ENCODE measurements at regions not wholly inside any gene's neighbourhood (a gene's known extent, or its start where the extent isn't known, plus 50 kb on each side); places are given as distances from the start of the nearest gene placed in this dataset.

DNA sequence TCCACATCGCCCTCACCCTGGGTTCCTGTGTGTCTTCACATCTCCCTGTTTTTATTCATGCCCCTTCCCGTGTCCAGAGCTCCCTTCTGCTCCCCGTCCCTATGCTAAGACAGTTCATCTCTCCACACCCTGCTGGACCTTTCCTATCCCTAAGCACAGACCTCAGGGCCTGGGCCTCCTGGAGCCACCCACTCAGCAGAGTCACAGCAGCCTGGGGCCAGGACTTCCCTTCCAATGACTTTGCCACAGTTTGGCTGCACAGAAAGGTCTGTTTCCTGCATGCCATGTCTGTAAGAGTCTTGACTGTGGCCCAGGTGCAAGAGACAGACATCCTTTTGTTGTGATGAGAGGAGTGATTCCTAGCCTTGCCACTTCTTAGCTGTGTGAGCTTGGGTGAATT lies 470.7 kb downstream of the TSHZ3 start:
- Histone ChIP-seq H3K9me3 (no peaks in the 10 kb centered on the region), H3K4me1 (no peaks in the 10 kb centered on the region), H3K4me3 (no peak overlapping the region), H3K27me3 (no peaks in the 10 kb centered on the region), H3K27ac (peak overlapping the region in 1 of 4 donors; percentile 14), H3K36me3 (replicated peaks in 1 of 2; ENCODE audit: insufficient read depth in 1 of 2, low read depth in 2 of 2) (no peaks in the 10 kb centered on the region)
- intact Hi-C loops (cut with DNase I): no loop called here
- no peak for ATAC-seq
- TF ChIP-seq POLR2A (IDR thresholded peaks at IDR 0.05): no peak
- TF ChIP-seq, protein P1, sequence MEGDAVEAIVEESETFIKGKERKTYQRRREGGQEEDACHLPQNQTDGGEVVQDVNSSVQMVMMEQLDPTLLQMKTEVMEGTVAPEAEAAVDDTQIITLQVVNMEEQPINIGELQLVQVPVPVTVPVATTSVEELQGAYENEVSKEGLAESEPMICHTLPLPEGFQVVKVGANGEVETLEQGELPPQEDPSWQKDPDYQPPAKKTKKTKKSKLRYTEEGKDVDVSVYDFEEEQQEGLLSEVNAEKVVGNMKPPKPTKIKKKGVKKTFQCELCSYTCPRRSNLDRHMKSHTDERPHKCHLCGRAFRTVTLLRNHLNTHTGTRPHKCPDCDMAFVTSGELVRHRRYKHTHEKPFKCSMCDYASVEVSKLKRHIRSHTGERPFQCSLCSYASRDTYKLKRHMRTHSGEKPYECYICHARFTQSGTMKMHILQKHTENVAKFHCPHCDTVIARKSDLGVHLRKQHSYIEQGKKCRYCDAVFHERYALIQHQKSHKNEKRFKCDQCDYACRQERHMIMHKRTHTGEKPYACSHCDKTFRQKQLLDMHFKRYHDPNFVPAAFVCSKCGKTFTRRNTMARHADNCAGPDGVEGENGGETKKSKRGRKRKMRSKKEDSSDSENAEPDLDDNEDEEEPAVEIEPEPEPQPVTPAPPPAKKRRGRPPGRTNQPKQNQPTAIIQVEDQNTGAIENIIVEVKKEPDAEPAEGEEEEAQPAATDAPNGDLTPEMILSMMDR (IDR thresholded peaks at IDR 0.05): no peak
- DNase-seq: no peak
- 40 to 51% methylated on average over 2 to 3 of the region's 3 CpGs for WGBS, 2 donors

DNA sequence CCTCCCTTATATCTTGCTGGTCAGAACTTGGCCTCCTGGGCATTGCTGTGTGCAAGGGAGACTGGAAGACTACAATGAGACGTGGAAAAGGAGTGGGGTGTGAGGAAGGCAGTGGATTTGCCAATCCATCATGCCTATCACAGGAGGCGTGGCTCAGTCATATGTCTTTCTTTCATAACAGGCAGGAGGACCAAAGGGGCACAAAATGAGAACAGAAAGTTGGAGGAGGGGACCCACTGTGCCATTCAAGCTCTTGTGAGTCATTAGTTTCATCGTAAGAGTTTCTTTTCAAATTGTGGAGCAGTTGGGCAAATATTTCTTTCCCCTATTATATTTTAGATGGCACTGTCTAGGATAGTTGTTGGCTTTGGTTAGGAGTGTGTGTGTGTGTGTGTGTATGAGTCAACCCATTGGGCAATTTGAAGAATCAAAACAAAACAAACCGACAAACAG lies 471.5 kb downstream of the TSHZ3 start:
- no peaks in the 10 kb centered on the region for H3K27me3 ChIP-seq

DNA sequence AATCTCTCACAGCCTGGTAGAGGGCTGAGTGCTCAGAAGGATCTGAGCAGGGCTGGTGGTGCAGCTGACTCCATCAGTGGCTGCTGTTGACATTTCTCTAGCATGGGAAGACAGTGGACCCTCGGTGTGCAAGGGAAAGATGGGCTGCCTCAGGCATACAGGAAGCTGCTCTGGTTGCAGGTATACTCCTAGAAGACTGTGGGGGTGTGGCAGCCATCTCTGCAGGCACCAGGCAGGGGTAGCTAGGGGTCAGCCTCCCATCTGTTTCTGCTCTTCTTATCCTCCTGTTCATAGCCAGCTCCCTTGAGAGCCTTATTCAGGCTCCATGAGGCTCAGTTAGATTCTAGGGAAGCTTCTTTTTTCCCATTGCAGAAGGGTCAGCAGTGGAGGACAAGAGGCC lies 475.5 kb downstream of the TSHZ3 start:
- no peaks in the 10 kb centered on the region for H3K27me3 ChIP-seq

More for the DNA sequence above, 471.5 kb downstream of the TSHZ3 start:
- ATAC-seq (no peak), DNase-seq (peak in 1 of 4 donors; percentile 67)
- Histone ChIP-seq H3K4me3 (no peak overlapping the region), H3K9me3 (no peaks in the 10 kb centered on the region), H3K36me3 (replicated peaks in 1 of 2; ENCODE audit: insufficient read depth in 1 of 2, low read depth in 2 of 2) (no peaks in the 10 kb centered on the region), H3K27ac (peak overlapping the region in 1 of 4 donors; percentile 3), H3K4me1 (no peaks in the 10 kb centered on the region)
- 34 to 45% methylated on average over 4 of the region's 4 CpGs for WGBS, 2 donors
- intact Hi-C loops (cut with DNase I): no loop called here
- TF ChIP-seq POLR2A (IDR thresholded peaks at IDR 0.05): no peak
- TF ChIP-seq, protein P1 (IDR thresholded peaks at IDR 0.05): no peak

DNA sequence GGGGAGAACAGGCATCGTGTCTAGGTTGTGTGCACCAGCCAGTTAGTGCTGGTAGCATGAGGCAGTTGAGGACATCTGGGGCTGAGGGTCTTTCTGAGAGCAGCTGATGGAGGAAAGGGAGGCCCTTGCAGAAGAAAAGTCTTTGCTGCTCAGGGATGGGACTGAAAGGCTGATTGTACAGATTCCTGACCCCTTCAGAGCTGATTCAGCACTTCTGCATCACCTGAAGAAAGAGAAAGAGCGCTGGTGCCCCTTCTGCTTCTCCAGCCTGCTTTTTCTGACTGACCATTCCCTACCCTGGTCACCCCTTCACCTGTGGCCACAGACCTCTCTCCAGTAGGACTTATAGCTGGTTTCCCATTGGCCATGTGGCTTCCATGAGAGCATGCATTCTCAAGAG lies 476.2 kb downstream of the TSHZ3 start:
- 56 to 70% methylated on average over 2 of the region's 2 CpGs for WGBS, 2 donors
- DNase-seq (no peak), ATAC-seq (no peak)
- H3K4me1 ChIP-seq: no peaks in the 10 kb centered on the region
- H3K9me3 ChIP-seq: no peaks in the 10 kb centered on the region
- H3K4me3 ChIP-seq: no peak overlapping the region
- H3K27me3 ChIP-seq: no peaks in the 10 kb centered on the region
- H3K36me3 ChIP-seq (replicated peaks in 1 of 2; ENCODE audit: insufficient read depth in 1 of 2, low read depth in 2 of 2): no peaks in the 10 kb centered on the region
- H3K27ac ChIP-seq: no peak overlapping the region
- TF ChIP-seq POLR2A (IDR thresholded peaks at IDR 0.05): no peak
- intact Hi-C loops (cut with DNase I): no loop called here

More for the DNA sequence above, 475.5 kb downstream of the TSHZ3 start:
- Histone ChIP-seq H3K27ac (no peak overlapping the region), H3K36me3 (replicated peaks in 1 of 2; ENCODE audit: insufficient read depth in 1 of 2, low read depth in 2 of 2) (no peaks in the 10 kb centered on the region), H3K4me3 (no peak overlapping the region), H3K9me3 (no peaks in the 10 kb centered on the region), H3K4me1 (no peaks in the 10 kb centered on the region)
- DNase-seq: no peak
- no peak for ATAC-seq
- WGBS, 2 donors: 55 to 61% methylated on average over 1 of the region's 1 CpG
- intact Hi-C loops (cut with DNase I): no loop called here
- TF ChIP-seq POLR2A (IDR thresholded peaks at IDR 0.05): no peak
- TF ChIP-seq, protein P1 (IDR thresholded peaks at IDR 0.05): no peak

DNA sequence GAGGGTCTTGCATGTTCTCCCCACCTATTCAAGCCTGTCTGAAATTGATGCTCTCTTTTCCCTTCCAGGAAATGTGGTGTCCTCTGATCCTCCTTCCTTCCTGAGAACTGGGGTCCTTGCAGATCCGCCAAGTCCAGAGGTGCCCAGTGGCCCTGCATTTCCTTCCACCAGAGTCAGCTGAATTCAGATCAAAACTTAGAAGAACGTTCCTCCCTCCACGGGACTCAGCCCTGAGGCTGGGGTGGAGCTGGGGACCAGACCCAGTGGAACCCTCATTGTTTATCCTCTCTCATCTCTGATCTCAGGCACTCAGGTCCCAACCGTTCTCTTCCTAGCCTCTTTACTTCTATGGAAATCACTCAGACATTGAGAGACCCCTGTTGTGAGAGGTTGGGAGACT lies 477.3 kb downstream of the TSHZ3 start:
- TF ChIP-seq, protein P1 (IDR thresholded peaks at IDR 0.05): no peak
- TF ChIP-seq POLR2A (IDR thresholded peaks at IDR 0.05): no peak
- H3K27me3 ChIP-seq: no peaks in the 10 kb centered on the region
- no peaks in the 10 kb centered on the region for H3K9me3 ChIP-seq
- H3K4me1 ChIP-seq: no peaks in the 10 kb centered on the region
- WGBS, 2 donors: 65% methylated on average over 4 of the region's 4 CpGs
- no peaks in the 10 kb centered on the region for H3K36me3 ChIP-seq (replicated peaks in 1 of 2; ENCODE audit: insufficient read depth in 1 of 2, low read depth in 2 of 2)
- H3K27ac ChIP-seq: no peak overlapping the region
- ATAC-seq: no peak
- no peak overlapping the region for H3K4me3 ChIP-seq
- intact Hi-C loops (cut with DNase I): no loop called here
- DNase-seq: no peak

Data from body of pancreas (tissue), 4 donors.